ENCODE measurements at regions not wholly inside any gene's neighbourhood (a gene's known extent, or its start where the extent isn't known, plus 50 kb on each side); places are given as distances from the start of the nearest gene placed in this dataset.

GRCh38 chr16:51579652-51580360 is 428.7 kb upstream of the SALL1 start:
- Histone ChIP-seq H3K23ac (ENCODE audit: low read depth, low read length) (no peak overlapping the region), H3K4me2 (ENCODE audit: low read depth, low read length) (no peak overlapping the region), H3K4me3 (ENCODE audit: insufficient read depth, low read depth, low read length) (no peak overlapping the region), H3K79me1 (ENCODE audit: low read depth in 1 of 2, low read length in 2 of 2) (no peaks in the 10 kb centered on the region), H3K9me3 (ENCODE audit: control insufficient read depth, insufficient read depth, low read length) (no peaks in the 10 kb centered on the region), H3K18ac (ENCODE audit: low read depth, low read length) (no peak overlapping the region), H4K20me1 (ENCODE audit: insufficient read depth, low read length) (no peaks in the 10 kb centered on the region), H2AK9ac (replicated peaks; ENCODE audit: low read depth, low read length, poor library complexity) (no peak overlapping the region), H2AK5ac (ENCODE audit: low read depth, low read length) (no peak overlapping the region), H4K91ac (ENCODE audit: insufficient read depth, low read depth, low read length) (no peak overlapping the region), H4K5ac (ENCODE audit: low read depth, low read length) (no peak overlapping the region), H3K27me3 (ENCODE audit: control insufficient read depth, insufficient read depth, low read length) (peaks cover 6% of the 10 kb centered on the region), H2AFZ (replicated peaks; ENCODE audit: low read length, poor library complexity) (no peak overlapping the region), H3K9me1 (ENCODE audit: insufficient read depth, low read length) (no peaks in the 10 kb centered on the region), H2BK15ac (ENCODE audit: low read depth, low read length) (no peak overlapping the region), H3K56ac (ENCODE audit: extremely low read depth, insufficient read depth, low read length) (no peak overlapping the region), H3K9ac (ENCODE audit: low read depth, low read length) (no peak overlapping the region), H2BK20ac (ENCODE audit: low read depth, low read length) (no peak overlapping the region), H3K4ac (ENCODE audit: low read depth, low read length) (no peak overlapping the region), H3K14ac (replicated peaks; ENCODE audit: low read depth, low read length) (no peak overlapping the region), H3K27ac (ENCODE audit: insufficient read depth, low read length) (no peak overlapping the region), H4K8ac (ENCODE audit: low read depth in 2 of 2, low read length in 2 of 2) (no peak overlapping the region), H2BK120ac (ENCODE audit: low read depth, low read length) (no peak overlapping the region), H3K36me3 (ENCODE audit: control insufficient read depth, insufficient read depth, low read length) (no peaks in the 10 kb centered on the region), H3K4me1 (ENCODE audit: control insufficient read depth, insufficient read depth, low read length) (no peaks in the 10 kb centered on the region), H2BK5ac (ENCODE audit: low read depth, low read length, poor library complexity, severe bottlenecking) (no peak overlapping the region)
- BruUV-seq (replicated peaks) = no TSS peak
- intact Hi-C loops (cut with micrococcal nuclease) (loop anchor here (10.0 kb wide), 1 partner anchor 165 kb away; no protein-coding TSS in a partner anchor), dilution Hi-C loops (cut with HindIII; ENCODE audit: low sequenced_read_pairs, unreplicated experiment) (no loop called here), in situ Hi-C loops (cut with MboI; ENCODE audit: low sequenced_read_pairs) (no loop called here)
- ATAC-seq (ENCODE audit: low read depth) (no peak), DNase-seq (no peak)
- ChIA-PET POLR2A (ENCODE audit: unreplicated experiment) (no interaction called here), CTCF (interaction anchor here (0.6 kb wide), 1 partner anchor 149 kb away, joined by 3 read pairs; no protein-coding TSS in a partner anchor)
- WGBS, 2 experiments (ENCODE audit: extremely low coverage in 2 of 2, insufficient read length in 1 of 2) = no CpG with 5 or more reads among the region's 3 CpGs
- no peak for TF ChIP-seq SMC3 (IDR thresholded peaks at IDR 0.05; ENCODE audit: low read depth, low read length)
- no peak for TF ChIP-seq CEBPB (IDR thresholded peaks at IDR 0.05; ENCODE audit: low read depth, low read length)
- TF ChIP-seq MAZ (IDR thresholded peaks at IDR 0.05; ENCODE audit: borderline replicate concordance, low read depth, low read length) = no peak
- TF ChIP-seq RCOR1 (IDR thresholded peaks at IDR 0.05; ENCODE audit: insufficient replicate concordance, low read length) = no peak
- no peak for TF ChIP-seq FOS (IDR thresholded peaks at IDR 0.05; ENCODE audit: low read depth, low read length)
- TF ChIP-seq MXI1 (IDR thresholded peaks at IDR 0.05; ENCODE audit: borderline replicate concordance, low read depth, low read length) = no peak
- no peak for TF ChIP-seq CHD1 (IDR thresholded peaks at IDR 0.05; ENCODE audit: low read depth, low read length)
- no peak for TF ChIP-seq ELK1 (IDR thresholded peaks at IDR 0.05; ENCODE audit: borderline replicate concordance, low read depth, low read length)
- no peak for TF ChIP-seq RAD21 (IDR thresholded peaks at IDR 0.05; ENCODE audit: low read length)
- no peak for TF ChIP-seq MAFK (IDR thresholded peaks at IDR 0.05; ENCODE audit: low read depth, low read length)
- no peak for TF ChIP-seq BHLHE40 (IDR thresholded peaks at IDR 0.05; ENCODE audit: low read depth, low read length)
- no peak for TF ChIP-seq NFE2L2 (IDR thresholded peaks at IDR 0.05; ENCODE audit: low read depth, low read length)
- TF ChIP-seq POLR2A (IDR thresholded peaks at IDR 0.05; ENCODE audit: low read depth, low read length) = no peak
- TF ChIP-seq USF2 (IDR thresholded peaks at IDR 0.05; ENCODE audit: low read depth, low read length) = no peak

Measured in IMR-90 (cell line).